ENCODE measurements at regions not wholly inside any gene's neighbourhood (a gene's known extent, or its start where the extent isn't known, plus 50 kb on each side); places are given as distances from the start of the nearest gene placed in this dataset.

DNA sequence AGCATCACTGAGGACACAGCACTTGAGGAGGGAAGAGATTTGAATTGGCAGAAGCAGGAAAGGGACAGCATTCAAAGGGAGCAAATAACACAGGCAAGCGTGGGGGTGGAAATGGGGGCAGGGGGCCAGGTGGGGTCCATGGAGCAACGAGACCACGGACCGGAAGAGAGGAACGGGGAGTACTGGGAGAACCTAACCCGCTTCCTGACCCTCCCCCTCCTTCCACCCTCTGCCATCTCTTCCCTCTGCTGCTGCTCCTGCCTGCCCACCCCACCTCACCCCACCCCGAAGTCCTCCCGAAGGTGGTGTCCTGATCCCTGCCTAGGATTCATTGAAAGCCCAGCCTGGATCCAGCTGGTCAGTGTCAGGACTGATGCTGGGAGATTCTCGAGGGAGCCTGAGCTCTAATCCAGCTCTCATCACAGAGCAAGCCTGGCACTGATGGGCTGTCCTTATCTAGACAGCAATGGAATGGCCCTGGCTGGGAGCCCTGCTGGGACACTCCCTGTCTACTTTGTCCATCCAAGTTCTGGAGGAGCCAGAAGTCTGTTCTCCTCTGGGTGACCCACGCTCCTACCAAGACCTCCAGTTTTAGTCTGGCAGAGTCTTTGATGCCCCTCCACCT lies 105.0 kb downstream of the TRIM29 start:
- WGBS (ENCODE audit: insufficient coverage, low coverage, missing lambda C conversion rate): 2% methylated on average over 4 of the region's 10 CpGs
- FAIRE-seq: no peak
- Histone ChIP-seq H3K9me1 (ENCODE audit: control insufficient read depth, insufficient read depth, low read length) (no peaks in the 10 kb centered on the region), H3K79me2 (ENCODE audit: control insufficient read depth, insufficient read depth, low read length) (no peaks in the 10 kb centered on the region), H3K9ac (ENCODE audit: insufficient read depth in 1 of 2, low read depth in 2 of 2, low read length in 2 of 2) (no peak overlapping the region), H3K4me1 (replicated peaks in 1 of 2; ENCODE audit: control insufficient read depth in 2 of 2, insufficient read depth in 2 of 2, low read length in 2 of 2) (no peaks in the 10 kb centered on the region), H3K9me3 (replicated peaks; ENCODE audit: control insufficient read depth, insufficient read depth, low read depth, low read length) (no peaks in the 10 kb centered on the region), H4K20me1 (replicated peaks; ENCODE audit: control insufficient read depth, insufficient read depth, low read length) (no peaks in the 10 kb centered on the region), H3K4me2 (ENCODE audit: insufficient read depth, low read length) (no peak overlapping the region), H3K27me3 (ENCODE audit: control insufficient read depth in 2 of 2, insufficient read depth in 2 of 2, low read length in 2 of 2) (peaks cover 0 to 19% of the 10 kb centered on the region in 2 experiments; a peak in 2 of 5 replicates), H3K36me3 (ENCODE audit: control insufficient read depth, insufficient read depth, low read length) (no peaks in the 10 kb centered on the region), H3K4me3 (no peak overlapping the region), H3K27ac (ENCODE audit: extremely low read depth, low read depth, low read length) (no peak overlapping the region), H2AFZ (ENCODE audit: low read depth, low read length) (no peak overlapping the region)
- no peak for TF ChIP-seq ZFP30 (CRISPR knock-in tag; IDR thresholded peaks at IDR 0.05; ENCODE audit: borderline replicate concordance)
- no peak for TF ChIP-seq ARHGAP35 (IDR thresholded peaks at IDR 0.05; ENCODE audit: partially characterized antibody)
- TF ChIP-seq STAT5B (CRISPR knock-in tag; IDR thresholded peaks at IDR 0.05): no peak
- TF ChIP-seq NUFIP1 (IDR thresholded peaks at IDR 0.05; ENCODE audit: partially characterized antibody): no peak
- TF ChIP-seq GATA2 (CRISPR knock-in tag; IDR thresholded peaks at IDR 0.05): no peak
- no peak for TF ChIP-seq STAG1 (CRISPR knock-in tag; IDR thresholded peaks at IDR 0.05; ENCODE audit: borderline replicate concordance)
- in situ Hi-C loops (cut with MboI) (no loop called here), intact Hi-C loops (cut with micrococcal nuclease) (no loop called here)
- ATAC-seq: no peak
- ChIA-PET POLR2A (no interaction called here), CTCF (ENCODE audit: low intra/inter-chr PET ratio) (no interaction called here)
- DNase-seq (ENCODE audit: extremely low read depth in 1 of 4, low spot score in 3 of 4): no peak
- BruUV-seq (replicated peaks): no TSS peak

Data from K562 (cell line).